HG03025 (cell line): ENCODE measurements at regions not wholly inside any gene's neighbourhood (a gene's known extent, or its start where the extent isn't known, plus 50 kb on each side); places are given as distances from the start of the nearest gene placed in this dataset.
"Not testable (repeated sequence)": the region's sequence is repeated elsewhere in the genome, so short reads cannot be mapped to it uniquely, and the experiment has no call there.

Experiments
- ATAC-seq: cut with Tn5 transposase; IDR thresholded peaks from one replicate; pipeline ENCODE4 v1.9.1; 2021; ENCODE audit warnings: mild to moderate bottlenecking, moderate library complexity; ENCODE audit not compliant: unreplicated experiment, low FRiP score

- ATAC-seq, result no peak
These were observed 950.9 kb upstream of the NDST4 start for GRCh38 chr4:116064331-116064730.

DNA sequence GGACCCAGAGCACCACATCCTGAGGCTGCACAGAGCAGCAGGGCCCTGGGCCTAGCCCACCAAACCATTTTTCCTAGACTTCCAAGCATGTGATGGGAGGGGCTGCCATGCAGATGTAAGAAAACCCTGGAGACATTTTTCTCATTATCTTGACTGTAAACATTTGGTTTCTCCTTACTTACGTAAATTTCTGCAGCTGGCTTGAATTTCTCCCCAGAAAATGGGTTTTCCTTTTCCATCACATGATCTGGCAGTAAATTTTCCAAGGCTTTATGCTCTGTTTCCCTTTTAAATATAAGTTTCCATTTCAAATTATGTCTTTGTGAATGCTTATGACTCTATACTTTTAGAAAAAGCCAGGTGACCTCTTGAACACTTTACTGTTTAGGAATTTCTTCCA lies 945.9 kb upstream of the NDST4 start:
- no peak for ATAC-seq

DNA sequence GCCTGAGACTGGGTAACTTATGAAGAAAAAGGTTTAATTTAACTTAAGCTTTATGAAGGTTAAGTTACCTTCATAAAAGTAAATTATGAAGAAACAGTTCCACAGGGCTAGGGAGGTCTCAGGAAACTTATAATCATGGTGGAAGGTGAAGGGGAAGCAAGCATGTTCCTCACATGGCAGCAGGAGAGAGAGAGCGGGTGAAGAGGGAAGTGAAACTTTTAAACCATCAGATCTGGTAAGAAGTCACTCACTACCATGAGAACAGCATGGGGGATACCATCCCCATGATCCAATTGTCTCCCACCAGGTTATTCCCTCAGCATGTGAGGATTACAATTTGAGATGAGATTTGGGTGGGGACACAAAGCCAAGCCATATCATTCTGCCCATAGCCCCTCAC lies 944.7 kb upstream of the NDST4 start:
- no peak for ATAC-seq

DNA sequence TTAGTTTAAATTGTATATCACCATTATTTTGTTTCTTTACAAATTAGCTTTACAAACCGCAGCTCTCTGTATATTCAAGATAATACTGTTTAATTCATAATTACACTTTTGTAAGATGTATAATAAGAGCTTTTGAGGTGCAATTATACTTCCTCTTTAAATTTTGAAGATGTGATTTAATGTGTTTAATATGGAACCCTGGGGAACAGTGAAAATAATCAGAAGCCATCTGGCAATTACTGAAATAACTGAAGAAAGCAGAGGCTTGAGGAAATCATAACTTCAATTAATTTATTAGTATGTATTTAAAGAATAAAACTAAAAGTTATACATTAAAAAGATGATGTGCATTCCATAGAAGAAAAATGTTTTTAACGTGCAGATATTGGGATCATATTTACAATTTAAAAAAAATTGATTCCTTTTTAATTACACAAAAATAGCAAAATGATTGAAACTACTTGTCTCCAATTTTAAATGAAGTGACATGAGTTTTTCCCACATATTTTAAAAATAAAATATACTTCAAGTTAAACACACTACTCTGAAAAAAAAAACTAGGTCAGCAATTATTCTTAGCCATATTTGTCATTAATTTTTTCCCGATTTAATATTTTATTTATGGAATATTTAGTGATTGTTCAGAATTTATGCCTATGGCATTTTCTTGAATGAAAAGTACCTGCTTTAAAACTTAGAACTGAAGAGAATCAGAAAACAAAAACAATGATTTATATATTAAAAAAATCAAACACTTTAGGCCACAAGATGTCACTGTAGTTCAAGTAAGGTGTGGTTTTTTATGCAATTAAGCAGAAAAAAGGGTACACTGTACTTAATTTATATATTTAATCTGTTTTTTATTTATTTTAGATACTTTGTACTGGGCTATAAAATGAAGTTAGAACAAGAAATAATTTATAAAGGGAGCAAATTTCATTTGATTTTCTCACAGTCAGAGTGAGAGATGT lies 942.7 kb upstream of the NDST4 start:
- no peak for ATAC-seq

GRCh38 chr4:116027311-116027710 lies 913.9 kb upstream of the NDST4 start:
- no peak for ATAC-seq

- no peak for ATAC-seq
These were observed 911.7 kb upstream of the NDST4 start for GRCh38 chr4:116024954-116025708.

GRCh38 chr4:116023049-116023448 lies 909.6 kb upstream of the NDST4 start:
- ATAC-seq, result no peak

DNA sequence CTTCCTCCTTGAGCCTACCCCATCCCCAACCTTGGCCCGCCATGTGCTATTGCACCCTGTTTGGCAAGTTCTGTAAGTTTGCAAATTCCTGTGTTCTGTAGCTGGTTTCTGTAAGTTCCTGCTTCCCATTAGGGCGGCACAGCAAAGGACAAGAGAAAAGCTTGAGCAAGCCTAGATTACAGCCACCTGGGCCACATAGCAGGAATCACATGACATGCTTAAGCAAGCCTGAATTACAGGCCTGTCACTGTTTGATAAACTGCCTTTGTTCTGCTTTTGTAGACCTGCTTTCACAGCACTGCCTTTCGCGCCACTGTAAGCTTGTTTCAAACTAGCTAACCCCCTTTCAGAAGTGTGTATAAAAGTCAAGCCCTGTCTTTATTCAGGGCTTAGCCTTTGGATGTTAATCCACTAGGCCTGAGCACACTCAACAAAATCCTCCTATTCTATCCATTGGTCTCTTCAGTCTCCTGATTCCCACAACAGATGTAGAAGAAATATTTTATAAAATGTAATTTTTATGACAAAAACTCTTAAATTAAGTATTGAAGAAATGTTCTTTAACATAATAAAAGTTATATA lies 906.8 kb upstream of the NDST4 start:
- ATAC-seq, result no peak

GRCh38 chr4:116018831-116019230 lies 905.4 kb upstream of the NDST4 start:
- no peak for ATAC-seq

GRCh38 chr4:116016201-116016600 lies 902.8 kb upstream of the NDST4 start:
- no peak for ATAC-seq

DNA sequence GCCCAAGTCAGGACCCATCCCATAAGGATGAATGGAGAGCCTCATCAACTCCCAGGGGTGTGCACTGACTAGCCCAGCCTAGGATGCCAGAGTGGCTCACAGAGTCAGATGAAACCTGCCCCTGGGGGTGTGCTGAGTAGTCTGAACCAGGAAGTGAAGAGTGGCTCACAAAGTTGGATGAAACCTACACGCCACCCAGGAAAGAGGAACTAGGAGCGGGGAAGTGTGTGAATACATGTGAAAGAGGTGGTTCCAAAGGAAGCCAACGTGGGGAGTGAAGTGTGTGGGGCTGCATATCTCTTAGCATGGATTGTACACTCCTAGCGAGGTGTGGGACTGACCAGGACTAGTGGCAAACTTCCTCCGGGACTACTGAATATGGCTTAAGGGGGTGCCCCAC lies 902.1 kb upstream of the NDST4 start:
- ATAC-seq, result no peak

GRCh38 chr4:116015062-116015461 lies 901.6 kb upstream of the NDST4 start:
- ATAC-seq, result no peak

DNA sequence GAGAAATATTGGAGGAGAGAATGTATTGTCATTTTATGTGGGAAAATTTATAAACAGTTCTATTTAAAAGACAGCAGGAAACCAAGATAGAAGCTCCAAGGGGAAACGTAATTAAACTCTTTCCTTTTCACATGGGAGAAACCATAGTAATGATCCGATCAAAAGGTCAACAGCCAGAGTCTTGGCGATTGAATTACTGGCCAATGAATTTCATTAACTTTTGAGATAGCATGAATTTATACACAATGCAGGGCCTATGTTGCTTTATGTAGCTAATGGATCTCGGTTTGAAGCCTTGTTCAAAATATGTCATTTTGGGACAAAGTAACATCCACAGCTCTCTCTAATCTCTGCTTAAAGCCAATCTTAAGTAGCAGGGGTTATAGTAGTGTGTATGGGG lies 897.5 kb upstream of the NDST4 start:
- no peak for ATAC-seq

- ATAC-seq, result no peak
These were observed 892.3 kb upstream of the NDST4 start for GRCh38 chr4:116005806-116006088.

DNA sequence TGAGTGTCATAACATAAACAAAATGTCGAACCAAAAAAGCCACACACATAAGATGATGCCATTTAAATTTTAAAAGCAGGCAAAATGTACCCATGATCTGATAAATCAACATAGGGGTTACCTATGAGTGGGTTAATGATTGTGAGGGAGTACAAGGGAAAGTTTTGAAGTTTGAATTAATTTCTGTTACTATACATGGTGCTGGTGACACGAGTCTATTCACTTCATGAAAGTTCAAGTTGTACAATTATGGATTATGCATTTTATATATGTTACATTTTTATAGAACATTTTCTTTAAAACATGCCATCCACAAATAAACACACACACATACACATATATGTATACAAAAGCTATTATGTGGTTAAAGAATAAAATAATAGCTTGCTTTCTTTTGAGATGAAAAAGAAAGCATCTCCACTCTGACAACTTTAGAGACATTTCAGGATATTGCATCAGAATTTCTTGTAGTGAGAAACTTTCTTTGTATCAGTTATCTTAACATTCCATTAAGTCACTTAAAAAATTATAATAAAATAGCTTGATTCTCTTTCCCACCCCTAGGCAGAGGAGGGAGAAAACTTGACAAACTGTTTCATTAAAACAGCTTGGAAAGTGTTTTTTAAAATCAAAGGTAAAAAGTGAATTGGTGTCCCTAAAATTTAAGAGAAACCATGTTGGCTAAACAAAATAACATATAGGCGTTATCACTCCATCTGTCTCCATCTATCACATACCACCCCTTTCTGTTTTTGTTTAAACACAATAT lies 891.8 kb upstream of the NDST4 start:
- no peak for ATAC-seq

GRCh38 chr4:116001291-116001690 lies 887.9 kb upstream of the NDST4 start:
- ATAC-seq, result no peak

DNA sequence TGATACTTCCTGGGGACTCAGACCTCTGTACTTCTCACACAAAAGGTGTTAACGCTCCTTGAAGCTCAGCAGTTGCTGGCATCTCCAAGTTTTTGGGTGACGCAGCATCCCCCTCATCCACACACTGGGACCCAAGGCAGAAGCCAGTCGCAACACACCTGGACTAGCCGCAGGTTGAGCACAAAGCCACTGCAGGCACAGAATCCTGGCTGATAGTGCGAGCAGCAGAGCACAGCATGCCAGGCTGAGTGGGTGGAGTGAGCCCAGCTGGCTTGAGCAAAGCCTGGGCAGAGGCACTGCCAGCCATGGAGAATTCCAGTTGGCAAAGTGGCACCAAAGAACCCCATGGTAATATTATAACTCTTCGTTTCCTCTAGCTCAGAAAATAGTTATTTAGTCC lies 873.2 kb upstream of the NDST4 start:
- no peak for ATAC-seq

DNA sequence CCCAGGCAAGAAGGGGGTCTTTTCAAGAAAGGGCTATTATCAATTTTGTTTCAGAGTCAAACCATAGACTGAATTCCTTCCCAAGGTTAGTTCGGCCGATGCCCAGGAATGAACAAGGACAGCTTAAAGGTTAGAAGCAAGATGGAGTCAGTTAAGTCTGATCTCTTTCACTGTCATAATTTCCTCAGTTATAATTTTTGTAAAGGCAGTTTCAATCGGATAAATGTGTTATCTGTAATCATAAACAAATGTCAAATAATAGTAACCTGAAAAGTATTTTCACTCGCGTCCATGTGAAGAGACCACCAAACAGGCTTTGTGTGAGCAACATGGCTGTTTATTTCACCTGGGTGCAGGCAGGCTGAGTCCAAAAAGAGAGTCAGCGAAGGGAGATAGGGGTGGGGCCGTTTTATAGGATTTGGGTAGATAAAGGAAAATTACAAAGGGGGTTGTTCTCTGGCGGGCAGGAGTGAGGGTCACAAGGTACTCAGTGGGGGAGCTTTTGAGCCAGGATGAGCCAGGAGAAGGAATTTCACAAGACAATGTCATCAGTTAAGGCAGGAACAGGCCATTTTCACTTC lies 862.1 kb upstream of the NDST4 start:
- not testable (repeated sequence) for ATAC-seq

GRCh38 chr4:115973768-115974167 lies 860.3 kb upstream of the NDST4 start:
- no peak for ATAC-seq

DNA sequence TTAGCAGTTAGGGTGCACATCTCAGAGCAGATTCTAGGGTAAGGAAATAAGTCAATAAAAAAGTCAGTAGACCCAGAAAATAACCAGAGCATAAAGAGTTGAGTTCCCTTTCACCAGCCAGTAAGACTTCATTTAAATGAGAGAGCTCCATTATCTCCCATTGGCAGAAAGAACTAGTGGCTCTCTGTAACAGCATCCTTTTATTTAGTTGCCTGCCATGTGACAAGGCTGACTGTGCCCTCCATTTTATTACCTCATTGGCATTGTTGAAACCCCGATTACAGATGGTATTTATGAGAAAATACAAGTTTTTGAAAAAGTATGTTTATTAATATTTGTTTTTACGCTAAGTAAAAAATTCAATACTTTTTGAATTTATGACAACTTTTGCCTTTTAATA lies 859.5 kb upstream of the NDST4 start:
- no peak for ATAC-seq
